NCI-H82 treated with DMSO at 0.1 percent for 48 hours (cell line): ENCODE measurements at regions not wholly inside any gene's neighbourhood (a gene's known extent, or its start where the extent isn't known, plus 50 kb on each side); places are given as distances from the start of the nearest gene placed in this dataset.
"Not testable (repeated sequence)": the region's sequence is repeated elsewhere in the genome, so short reads cannot be mapped to it uniquely, and the experiment has no call there.

Experiments
- DNase-seq: peaks from one replicate; lab custom pipeline; 2025; ENCODE audit not compliant: unreplicated experiment; lab: John Stamatoyannopoulos, UW

DNA sequence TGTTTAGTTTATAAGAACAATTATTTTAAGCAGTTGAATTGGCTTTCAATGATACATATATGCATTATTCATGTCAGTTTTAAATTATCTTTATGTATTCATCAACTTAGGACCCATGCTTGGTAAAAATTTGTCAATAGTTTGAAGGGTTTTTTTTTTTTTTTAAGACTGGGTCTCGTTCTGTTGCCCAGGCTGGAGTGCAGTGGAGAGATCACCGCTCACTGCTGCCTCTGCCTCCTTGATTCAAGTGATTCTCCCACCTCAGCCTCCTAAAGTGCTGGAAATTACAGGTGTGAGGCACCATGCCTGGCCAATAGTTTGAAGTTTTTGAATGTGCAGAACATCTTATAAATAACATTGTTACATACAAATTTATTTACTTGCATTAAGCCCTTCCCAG lies 1671.0 kb upstream of the B3GALT2 start:
- no peak for DNase-seq

GRCh38 chr1:194848846-194849245 lies 1662.4 kb upstream of the B3GALT2 start:
- DNase-seq: no peak

DNA sequence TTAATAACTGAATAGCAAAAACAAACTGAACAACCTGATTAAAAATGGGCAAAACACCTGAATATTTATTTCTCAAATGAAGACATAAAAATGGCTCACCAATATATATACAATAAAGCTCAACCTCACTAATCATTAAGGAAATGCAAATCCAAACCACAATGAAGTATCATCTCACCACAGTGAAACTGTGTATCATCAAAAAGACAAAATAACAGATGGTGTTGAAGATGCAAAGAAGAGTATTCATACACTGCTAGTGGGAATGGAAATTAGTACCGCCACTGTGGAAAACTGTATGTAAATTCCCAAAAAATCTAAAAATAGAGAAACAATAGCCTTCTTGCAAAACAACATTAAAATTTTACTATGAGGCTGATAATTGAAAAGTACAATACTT lies 1660.1 kb upstream of the B3GALT2 start:
- no peak for DNase-seq

GRCh38 chr1:194843077-194843476 lies 1656.7 kb upstream of the B3GALT2 start:
- no peak for DNase-seq

- DNase-seq: no peak
Measured at GRCh38 chr1:194833111-194833510, 1646.7 kb upstream of the B3GALT2 start.

GRCh38 chr1:194831595-194831994 lies 1645.2 kb upstream of the B3GALT2 start:
- not testable (repeated sequence) for DNase-seq

- no peak for DNase-seq
Measured at GRCh38 chr1:194830387-194830786, 1644.0 kb upstream of the B3GALT2 start.

- DNase-seq: no peak
Measured at GRCh38 chr1:194829492-194829891, 1643.1 kb upstream of the B3GALT2 start.

- DNase-seq: no peak
Measured at GRCh38 chr1:194825382-194825781, 1639.0 kb upstream of the B3GALT2 start.

GRCh38 chr1:194821091-194821490 lies 1634.7 kb upstream of the B3GALT2 start:
- DNase-seq: no peak

GRCh38 chr1:194818674-194819073 lies 1632.3 kb upstream of the B3GALT2 start:
- no peak for DNase-seq

- DNase-seq: no peak
Measured at GRCh38 chr1:194816859-194817258, 1630.4 kb upstream of the B3GALT2 start.

DNA sequence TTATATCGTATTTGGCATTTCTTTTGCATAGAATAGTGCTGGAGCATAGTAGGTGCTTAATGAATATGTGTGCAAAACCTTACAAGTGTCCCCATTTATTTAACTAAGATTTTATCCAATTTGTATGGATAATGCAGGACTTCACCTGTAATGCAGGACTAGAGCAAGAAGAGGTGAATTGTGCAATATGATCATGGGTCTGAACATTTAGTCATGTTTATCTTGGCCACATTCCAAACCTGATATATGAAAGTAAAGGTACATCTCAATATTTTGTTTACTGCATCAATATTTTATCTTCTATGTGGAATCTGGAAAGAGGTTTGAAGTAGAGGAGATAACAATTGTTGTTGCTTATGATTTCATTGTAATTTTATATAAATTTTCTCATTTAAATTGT lies 1626.7 kb upstream of the B3GALT2 start:
- no peak for DNase-seq

DNA sequence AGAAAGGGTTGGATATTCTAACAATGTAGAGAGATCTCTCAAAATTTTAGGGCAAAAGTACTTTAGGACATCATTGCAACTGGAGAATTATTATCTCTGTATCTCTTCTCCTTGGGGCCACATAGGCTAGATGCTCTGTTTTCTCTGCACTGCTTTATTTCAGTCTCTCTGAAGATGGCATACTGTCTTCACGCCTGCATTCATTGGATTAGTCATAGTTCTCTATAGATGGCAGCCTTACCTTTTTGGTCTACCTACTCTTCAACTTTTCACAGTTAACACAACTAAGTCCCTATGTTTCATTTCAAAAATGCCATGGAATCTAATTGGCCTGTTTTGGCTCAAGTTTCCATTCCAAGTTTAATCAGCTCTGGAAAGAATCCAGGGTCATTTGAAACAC lies 1623.3 kb upstream of the B3GALT2 start:
- DNase-seq: no peak

DNA sequence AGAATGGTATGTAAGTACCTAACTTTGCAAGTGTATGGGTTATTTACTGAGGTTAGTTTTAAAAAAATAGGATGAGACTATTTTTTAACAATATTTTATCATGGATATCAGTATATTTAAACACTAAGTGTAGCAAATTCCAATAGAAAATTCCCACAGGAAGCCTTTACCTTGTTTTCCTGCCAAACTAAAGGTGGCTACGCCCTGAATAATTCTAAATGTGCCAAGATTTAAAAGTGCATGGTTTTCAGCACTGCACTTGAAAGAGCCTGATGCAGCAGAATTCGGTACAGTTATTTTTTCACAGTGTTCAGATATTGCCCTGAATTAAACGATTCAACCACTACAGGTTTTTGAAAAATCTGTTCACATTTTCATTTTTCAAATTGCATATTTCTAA lies 1622.8 kb upstream of the B3GALT2 start:
- no peak for DNase-seq

- no peak for DNase-seq
Measured at GRCh38 chr1:194807530-194808220, 1621.3 kb upstream of the B3GALT2 start.

DNA sequence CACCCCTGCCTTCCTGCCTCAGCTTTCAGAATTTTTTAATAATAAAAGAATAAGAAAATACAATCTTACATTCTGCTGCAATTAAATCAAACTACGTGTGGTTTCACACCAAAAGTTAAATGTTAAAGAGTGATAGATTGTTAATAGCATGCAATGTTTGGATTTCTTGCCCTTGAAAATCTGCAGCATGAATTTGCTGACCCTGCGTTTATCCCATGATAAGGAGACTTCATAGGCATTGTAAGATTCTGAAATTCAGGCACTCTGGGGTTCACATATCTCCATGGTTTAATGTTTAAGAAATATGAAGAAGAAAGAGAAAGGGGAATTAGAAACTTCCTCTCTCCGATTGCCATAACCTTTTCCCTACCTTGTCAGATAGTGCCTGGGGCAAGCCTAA lies 1616.2 kb upstream of the B3GALT2 start:
- DNase-seq: no peak

DNA sequence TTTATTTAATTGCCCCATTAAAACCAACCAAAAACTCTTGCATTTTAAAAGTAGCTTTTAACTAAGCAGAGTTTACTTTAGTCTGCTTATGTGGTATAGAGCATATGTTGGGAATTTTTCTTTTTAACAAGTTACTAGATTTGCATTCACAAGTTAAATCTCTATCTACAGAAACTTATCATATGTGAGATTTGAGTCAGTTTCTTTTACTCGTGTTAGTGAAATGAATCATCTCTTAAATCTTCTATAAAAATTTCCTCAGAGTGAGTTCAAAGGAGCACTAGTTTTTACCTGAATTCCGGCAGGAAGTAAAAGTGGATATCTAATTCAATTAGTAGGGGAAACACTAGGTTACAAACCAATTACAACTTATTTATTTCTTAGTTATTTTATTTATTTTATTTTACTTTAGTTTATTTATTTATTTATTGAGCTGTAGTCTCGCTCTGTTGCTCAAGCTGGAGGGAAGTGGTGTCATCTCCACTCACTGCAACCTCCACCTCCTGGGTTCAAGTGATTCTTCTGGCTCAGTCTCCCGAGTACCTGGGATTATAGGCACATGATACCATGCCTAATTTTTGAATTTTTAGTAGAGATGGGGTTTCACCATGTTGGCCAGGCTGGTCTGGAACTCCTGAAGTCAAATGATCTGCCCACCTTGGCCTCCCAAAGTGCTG lies 1609.6 kb upstream of the B3GALT2 start:
- DNase-seq: no peak

GRCh38 chr1:194787001-194787400 lies 1600.6 kb upstream of the B3GALT2 start:
- no peak for DNase-seq

- DNase-seq: no peak
Measured at GRCh38 chr1:194786027-194786426, 1599.6 kb upstream of the B3GALT2 start.

GRCh38 chr1:194776657-194777056 lies 1590.2 kb upstream of the B3GALT2 start:
- DNase-seq: no peak

GRCh38 chr1:194774535-194774934 lies 1588.1 kb upstream of the B3GALT2 start:
- DNase-seq: no peak
